ENCODE measurements at regions not wholly inside any gene's neighbourhood (a gene's known extent, or its start where the extent isn't known, plus 50 kb on each side); places are given as distances from the start of the nearest gene placed in this dataset.

DNA sequence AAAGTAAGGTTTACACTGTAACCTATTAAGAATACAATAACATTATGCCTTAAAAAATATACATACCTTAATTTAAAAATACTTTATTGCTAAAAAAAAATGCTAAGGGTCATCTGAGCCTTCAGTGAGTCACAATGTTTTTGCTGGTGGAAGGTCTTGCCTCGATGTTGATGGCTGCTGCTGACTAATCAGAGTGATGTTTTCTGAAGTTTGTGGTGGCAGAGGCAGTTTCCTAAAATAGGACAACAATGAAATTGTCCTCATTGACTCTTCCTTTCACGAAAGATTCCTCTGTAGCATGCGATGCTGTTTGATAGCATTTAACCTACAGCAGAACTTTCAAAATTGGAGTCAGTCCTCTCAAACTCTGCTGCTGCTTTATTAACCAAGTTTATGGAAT is 97.6 kb downstream of the FAT3 start:
- TF ChIP-seq, protein P1, sequence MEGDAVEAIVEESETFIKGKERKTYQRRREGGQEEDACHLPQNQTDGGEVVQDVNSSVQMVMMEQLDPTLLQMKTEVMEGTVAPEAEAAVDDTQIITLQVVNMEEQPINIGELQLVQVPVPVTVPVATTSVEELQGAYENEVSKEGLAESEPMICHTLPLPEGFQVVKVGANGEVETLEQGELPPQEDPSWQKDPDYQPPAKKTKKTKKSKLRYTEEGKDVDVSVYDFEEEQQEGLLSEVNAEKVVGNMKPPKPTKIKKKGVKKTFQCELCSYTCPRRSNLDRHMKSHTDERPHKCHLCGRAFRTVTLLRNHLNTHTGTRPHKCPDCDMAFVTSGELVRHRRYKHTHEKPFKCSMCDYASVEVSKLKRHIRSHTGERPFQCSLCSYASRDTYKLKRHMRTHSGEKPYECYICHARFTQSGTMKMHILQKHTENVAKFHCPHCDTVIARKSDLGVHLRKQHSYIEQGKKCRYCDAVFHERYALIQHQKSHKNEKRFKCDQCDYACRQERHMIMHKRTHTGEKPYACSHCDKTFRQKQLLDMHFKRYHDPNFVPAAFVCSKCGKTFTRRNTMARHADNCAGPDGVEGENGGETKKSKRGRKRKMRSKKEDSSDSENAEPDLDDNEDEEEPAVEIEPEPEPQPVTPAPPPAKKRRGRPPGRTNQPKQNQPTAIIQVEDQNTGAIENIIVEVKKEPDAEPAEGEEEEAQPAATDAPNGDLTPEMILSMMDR (IDR thresholded peaks at IDR 0.05) = no peak
- TF ChIP-seq CHD2 (IDR thresholded peaks at IDR 0.05; ENCODE audit: low read length, partially characterized antibody) (no peak), CEBPB (IDR thresholded peaks at IDR 0.05) (no peak), TFCP2L1 (CRISPR knock-in tag; IDR thresholded peaks at IDR 0.05) (no peak), MAZ (IDR thresholded peaks at IDR 0.05; ENCODE audit: borderline replicate concordance, low read depth, low read length) (no peak), MYC (IDR thresholded peaks at IDR 0.05; ENCODE audit: borderline replicate concordance, low read length) (no peak), SMC3 (IDR thresholded peaks at IDR 0.05) (no peak), ZFP36 (IDR thresholded peaks at IDR 0.05; ENCODE audit: borderline replicate concordance, partially characterized antibody) (no peak), KDM1A (IDR thresholded peaks at IDR 0.05; ENCODE audit: low read depth) (no peak), ZSCAN20 (CRISPR knock-in tag; IDR thresholded peaks at IDR 0.05) (no peak), POLR2AphosphoS2 (conservative IDR thresholded peaks at IDR 0.05; ENCODE audit: low read length) (no peak)
